Pancreas (tissue), 10 donors: ENCODE measurements at regions not wholly inside any gene's neighbourhood (a gene's known extent, or its start where the extent isn't known, plus 50 kb on each side); places are given as distances from the start of the nearest gene placed in this dataset.
"Not testable (repeated sequence)": the region's sequence is repeated elsewhere in the genome, so short reads cannot be mapped to it uniquely, and the experiment has no call there.

Experiments used
- ATAC-seq, 4 donors: fragments of 200-7000 bp; cut with Tn5 transposase; one replicate each; pipeline versions ENCODE4 v1.8.0 to v1.9.1; 2020; ENCODE audit warnings: mild to moderate bottlenecking in 4 of 4, moderate library complexity in 4 of 4
- DNase-seq, 6 donors: peaks; one replicate each; pipeline ENCODE4 v3.0.0-alpha.2; 2020
- FAIRE-seq: peaks from 2 replicates; lab custom pipeline; 2012; peaks lifted over from hg19 to GRCh38; lab: Jason Lieb, UNC
- H3K27ac ChIP-seq, 4 donors: fragments of 200-600 bp; sonication (generic); 1 replicate in 3 of 4; 2 replicates in 1 of 4; pipeline versions ENCODE4 v1.5.0 to v1.8.0; 2020
- H3K27me3 ChIP-seq, 4 donors: fragments of 200-600 bp; one replicate each; pipeline ENCODE4 v1.8.0; 2021
- H3K36me3 ChIP-seq, 3 donors: fragments of 200-600 bp; sonication (generic) in 1 of 3; one replicate each; pipeline versions ENCODE4 v1.5.0 to v1.8.0; 2020 to 2021
- H3K4me1 ChIP-seq, 3 donors: fragments of 200-600 bp; one replicate each; pipeline ENCODE4 v1.8.0; 2021
- H3K4me3 ChIP-seq, 4 donors: fragments of 200-600 bp; sonication (generic) in 2 of 4; one replicate each; pipeline versions ENCODE4 v1.5.0 to v1.8.0; 2020 to 2021
- H3K9me3 ChIP-seq, 4 donors: fragments of 200-600 bp; one replicate each; pipeline ENCODE4 v1.8.0; 2021
- WGBS, 2 donors: extraction: QIAGEN DNeasy Blood & Tissue Kit; methylation state at CpG; one replicate each; pipeline ENCODE4 v1.1.7; 2013; 5-methylcytosine and 5-hydroxymethylcytosine counted together
- intact Hi-C, 3 donors: fragments of 100-400 bp; cut with DNase I; formaldehyde crosslinking; loops; one replicate each; pipeline versions ENCODE4 v1.11.1 to v1.14.2; 2022
- TF ChIP-seq, protein P1 (sequence below), 4 donors: fragments of 200-600 bp; sonication (generic) in 3 of 4; IDR thresholded peaks; one replicate each; pipeline versions ENCODE4 v1.5.0 to v1.8.0; 2021; ENCODE audit warnings: antibody characterized with exemption in 4 of 4
- donor health status: healthy with polysubstance abuse.
- donor health status: DM: no; HTN: no; CAD: no; lungs with moderate emphysema.
- donor health status: DM: no; HTN: no; CAD: no.
- donor health status: control.
- donor health status: control.
- donor health status: Bipolar disorder and iron deficiency.
- donor health status: DM: yes; HTN: yes; CAD: no.
- donor health status: DM: no; HTN: no; CAD: no.
- donor health status: DM: no; HTN: no; CAD: no.
- donor health status: DM: yes; HTN: yes; CAD: no.

DNA sequence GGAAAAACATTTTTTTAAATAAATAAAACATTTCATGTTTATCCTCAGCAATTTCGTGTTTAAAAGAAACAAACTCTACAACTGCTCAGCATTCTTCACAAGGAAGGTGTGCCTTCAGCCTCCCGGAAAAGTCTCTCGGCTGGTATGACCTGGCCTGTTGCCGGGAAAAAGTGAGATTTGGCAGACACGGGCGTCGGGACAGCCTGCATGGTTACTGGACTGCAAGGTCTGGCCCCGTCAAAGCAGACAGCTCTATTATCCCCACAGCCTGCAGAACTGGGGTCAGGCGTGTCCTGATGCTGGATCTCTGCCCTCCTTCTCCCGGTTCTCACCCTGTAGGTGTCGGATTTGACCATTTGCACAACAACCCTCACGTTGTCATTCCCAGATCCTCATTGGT lies 120.3 kb upstream of the SPATA31C2 start:
- no peaks in the 10 kb centered on the region for H3K27me3 ChIP-seq
- H3K4me3 ChIP-seq = no peak overlapping the region
- no peak for FAIRE-seq
- WGBS, 2 donors = 32 to 36% methylated on average over 12 of the region's 12 CpGs
- H3K36me3 ChIP-seq = no peaks in the 10 kb centered on the region
- H3K4me1 ChIP-seq = no peaks in the 10 kb centered on the region
- H3K9me3 ChIP-seq = no peaks in the 10 kb centered on the region
- DNase-seq = peak; percentile 28 to 76 (median 72)
- TF ChIP-seq, protein P1, sequence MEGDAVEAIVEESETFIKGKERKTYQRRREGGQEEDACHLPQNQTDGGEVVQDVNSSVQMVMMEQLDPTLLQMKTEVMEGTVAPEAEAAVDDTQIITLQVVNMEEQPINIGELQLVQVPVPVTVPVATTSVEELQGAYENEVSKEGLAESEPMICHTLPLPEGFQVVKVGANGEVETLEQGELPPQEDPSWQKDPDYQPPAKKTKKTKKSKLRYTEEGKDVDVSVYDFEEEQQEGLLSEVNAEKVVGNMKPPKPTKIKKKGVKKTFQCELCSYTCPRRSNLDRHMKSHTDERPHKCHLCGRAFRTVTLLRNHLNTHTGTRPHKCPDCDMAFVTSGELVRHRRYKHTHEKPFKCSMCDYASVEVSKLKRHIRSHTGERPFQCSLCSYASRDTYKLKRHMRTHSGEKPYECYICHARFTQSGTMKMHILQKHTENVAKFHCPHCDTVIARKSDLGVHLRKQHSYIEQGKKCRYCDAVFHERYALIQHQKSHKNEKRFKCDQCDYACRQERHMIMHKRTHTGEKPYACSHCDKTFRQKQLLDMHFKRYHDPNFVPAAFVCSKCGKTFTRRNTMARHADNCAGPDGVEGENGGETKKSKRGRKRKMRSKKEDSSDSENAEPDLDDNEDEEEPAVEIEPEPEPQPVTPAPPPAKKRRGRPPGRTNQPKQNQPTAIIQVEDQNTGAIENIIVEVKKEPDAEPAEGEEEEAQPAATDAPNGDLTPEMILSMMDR (IDR thresholded peaks at IDR 0.05) = no peak
- peak overlapping the region in 2 of 4 donors; percentile 52 to 63 for H3K27ac ChIP-seq
- peak; percentile 67 to 90 (median 90) for ATAC-seq
- intact Hi-C loops = no loop called here

DNA sequence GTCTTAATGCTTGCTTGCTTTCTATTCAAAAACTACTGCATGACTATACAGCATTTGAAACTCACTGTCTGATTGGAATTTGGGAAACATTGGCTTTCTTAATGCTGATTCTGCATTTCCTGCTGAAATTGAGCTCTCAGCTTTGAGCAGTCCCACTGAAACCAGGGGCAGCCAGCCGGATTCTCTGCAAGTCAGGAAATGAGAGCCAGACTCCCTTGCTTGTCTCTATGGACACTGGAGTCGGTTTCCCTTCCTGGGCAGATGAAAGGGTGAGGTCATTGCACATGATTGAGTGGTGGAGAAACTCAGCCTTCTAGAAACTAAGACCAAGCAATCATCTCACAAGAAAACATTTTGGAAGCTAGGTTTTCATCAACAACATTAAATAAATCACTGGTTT lies 119.7 kb upstream of the SPATA31C2 start:
- no peaks in the 10 kb centered on the region for H3K4me1 ChIP-seq
- intact Hi-C loops = no loop called here
- TF ChIP-seq, protein P1 (IDR thresholded peaks at IDR 0.05) = no peak
- H3K27me3 ChIP-seq = no peaks in the 10 kb centered on the region
- peak; percentile 40 to 83 (median 78) for ATAC-seq
- 49 to 55% methylated on average over 2 of the region's 2 CpGs for WGBS, 2 donors
- peak in 1 of 6 donors; percentile 33 for DNase-seq
- no peaks in the 10 kb centered on the region for H3K36me3 ChIP-seq
- FAIRE-seq = no peak
- peak overlapping the region in 2 of 4 donors; percentile 52 to 63 for H3K27ac ChIP-seq
- no peaks in the 10 kb centered on the region for H3K9me3 ChIP-seq
- no peak overlapping the region for H3K4me3 ChIP-seq

GRCh38 chr9:88256216-88256615 lies 117.9 kb upstream of the SPATA31C2 start:
- no peak for FAIRE-seq
- no peaks in the 10 kb centered on the region for H3K9me3 ChIP-seq
- H3K36me3 ChIP-seq = no peaks in the 10 kb centered on the region
- intact Hi-C loops = no loop called here
- no peaks in the 10 kb centered on the region for H3K27me3 ChIP-seq
- H3K4me3 ChIP-seq = no peak overlapping the region
- H3K27ac ChIP-seq = no peak overlapping the region
- WGBS, 2 donors = 80 to 88% methylated on average over 7 of the region's 7 CpGs
- no peaks in the 10 kb centered on the region for H3K4me1 ChIP-seq
- no peak for DNase-seq
- TF ChIP-seq, protein P1 (IDR thresholded peaks at IDR 0.05) = no peak
- no peak for ATAC-seq

DNA sequence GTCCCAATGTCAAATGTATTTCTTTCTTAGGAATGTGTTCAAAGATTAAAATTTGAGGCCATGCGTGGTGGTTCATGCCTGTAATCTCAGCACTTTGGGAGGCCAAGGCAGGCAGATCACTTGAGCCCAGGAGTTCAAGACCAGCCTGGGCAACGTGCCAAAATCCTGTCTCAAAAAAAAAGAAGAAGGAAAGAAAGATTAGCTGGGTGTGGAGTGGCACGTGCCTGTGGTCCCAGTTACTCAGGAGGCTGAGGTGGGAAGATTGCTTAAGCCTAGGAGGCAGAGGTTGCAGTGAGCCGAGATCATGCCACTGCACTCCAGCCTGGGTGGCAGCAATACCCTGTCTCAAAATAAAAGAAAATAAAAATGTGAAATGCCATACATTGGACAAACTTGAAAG lies 117.5 kb upstream of the SPATA31C2 start:
- H3K9me3 ChIP-seq, ATAC-seq, H3K27ac ChIP-seq, DNase-seq, H3K4me1 ChIP-seq, FAIRE-seq, H3K27me3 ChIP-seq, H3K4me3 ChIP-seq, intact Hi-C loops, H3K36me3 ChIP-seq: not testable (repeated sequence)
- 29 to 32% methylated on average over 4 of the region's 4 CpGs for WGBS, 2 donors

DNA sequence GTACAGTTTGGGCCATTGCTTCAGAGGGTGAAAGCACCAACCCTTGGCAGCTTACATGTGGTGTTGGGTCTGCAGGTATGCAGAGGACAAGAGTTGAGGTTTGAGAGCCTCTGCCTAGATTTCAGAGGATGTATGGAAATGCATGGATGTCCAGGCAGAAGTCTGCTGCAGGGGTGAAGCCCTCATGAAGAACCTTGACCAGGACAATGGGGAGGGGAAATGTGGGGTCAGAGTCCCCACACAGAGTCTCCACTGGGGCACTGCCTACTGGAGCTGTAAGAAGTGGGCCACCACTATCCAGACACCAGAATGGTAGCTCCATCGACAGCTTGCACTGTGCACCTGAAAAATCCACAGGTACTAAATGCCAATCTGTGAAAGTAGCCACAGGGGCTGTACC lies 113.6 kb upstream of the SPATA31C2 start:
- TF ChIP-seq, protein P1 (IDR thresholded peaks at IDR 0.05) = no peak
- no peak for ATAC-seq
- H3K27ac ChIP-seq = no peak overlapping the region
- no peaks in the 10 kb centered on the region for H3K36me3 ChIP-seq
- no peaks in the 10 kb centered on the region for H3K4me1 ChIP-seq
- H3K9me3 ChIP-seq = no peaks in the 10 kb centered on the region
- H3K27me3 ChIP-seq = no peaks in the 10 kb centered on the region
- WGBS, 2 donors = 75 to 100% methylated on average over 1 of the region's 1 CpG
- intact Hi-C loops = no loop called here
- H3K4me3 ChIP-seq = no peak overlapping the region
- no peak for DNase-seq
- FAIRE-seq = no peak
